ENCODE measurements at regions not wholly inside any gene's neighbourhood (a gene's known extent, or its start where the extent isn't known, plus 50 kb on each side); places are given as distances from the start of the nearest gene placed in this dataset.

- Histone ChIP-seq H3K14ac (ENCODE audit: insufficient read depth, low read length) (no peak overlapping the region), H4K91ac (ENCODE audit: insufficient read length, low read depth, low read length) (no peak overlapping the region), H4K8ac (replicated peaks; ENCODE audit: insufficient read length, low read depth, low read length) (no peak overlapping the region), H3K18ac (ENCODE audit: insufficient read length, low read depth, low read length) (no peak overlapping the region), H2BK12ac (ENCODE audit: insufficient read length, low read depth, low read length) (no peak overlapping the region), H3K4me1 (ENCODE audit: insufficient read depth, low read length) (no peaks in the 10 kb centered on the region), H3K79me2 (ENCODE audit: insufficient read depth, low read length) (no peaks in the 10 kb centered on the region), H3K79me1 (ENCODE audit: insufficient read depth, low read depth, low read length, poor library complexity, severe bottlenecking) (no peaks in the 10 kb centered on the region), H3K23ac (ENCODE audit: insufficient read length, low read depth, low read length) (no peak overlapping the region), H2BK15ac (ENCODE audit: low read depth, low read length) (no peak overlapping the region), H3K56ac (ENCODE audit: insufficient read length, low read depth, low read length) (no peak overlapping the region), H2AFZ (ENCODE audit: low read length) (no peak overlapping the region), H3K9me3 (ENCODE audit: control insufficient read depth, low read depth, low read length) (no peaks in the 10 kb centered on the region), H3T11ph (ENCODE audit: low read length) (no peak overlapping the region), H2BK120ac (ENCODE audit: low read depth, low read length, poor library complexity, severe bottlenecking) (no peak overlapping the region), H3K4ac (ENCODE audit: low read depth, low read length) (no peak overlapping the region), H3K9ac (ENCODE audit: extremely low read depth, insufficient read length, low read length) (no peak overlapping the region), H4K5ac (ENCODE audit: insufficient read length, low read depth, low read length) (no peak overlapping the region), H3K4me2 (ENCODE audit: insufficient read depth, insufficient read length, low read length) (no peak overlapping the region), H2BK5ac (ENCODE audit: insufficient read length, low read length) (no peak overlapping the region), H3K27me3 (ENCODE audit: insufficient read depth, low read length) (no peaks in the 10 kb centered on the region), H3K27ac (ENCODE audit: insufficient read length, low read depth, low read length) (no peak overlapping the region), H3K23me2 (ENCODE audit: insufficient read length, low read depth, low read length, poor library complexity, severe bottlenecking) (no peaks in the 10 kb centered on the region), H2AK5ac (ENCODE audit: insufficient read length, low read length) (no peak overlapping the region), H4K20me1 (ENCODE audit: control insufficient read depth, insufficient read depth, insufficient read length) (no peaks in the 10 kb centered on the region), H2BK20ac (ENCODE audit: low read depth, low read length, poor library complexity, severe bottlenecking) (no peak overlapping the region)
- Mint-ChIP-seq H3K4me3 (no peak overlapping the region), H3K36me3 (ENCODE audit: insufficient read depth in 1 of 3, low read depth in 3 of 3) (no peaks in the 10 kb centered on the region), H3K4me1 (peaks cover 17 to 25% of the 10 kb centered on the region in 2 experiments), H3K27ac (no peak overlapping the region; a peak in 1 of 7 replicates), H3K27me3 (ENCODE audit: low read depth) (peaks cover 20% of the 10 kb centered on the region), H3K9me3 (no peaks in the 10 kb centered on the region)
- DNase-seq = no peak
- TF ChIP-seq CTCF (conservative IDR thresholded peaks at IDR 0.05) = no peak
- WGBS (ENCODE audit: extremely low coverage, insufficient read length, low lambda C conversion rate) = no CpG with 5 or more reads among the region's 4 CpGs
Observed at GRCh38 chr12:113720629-113721028, 245.5 kb downstream of the RBM19 start.

Data from H9 (cell line).